ELF-1 (cell line): ENCODE measurements at regions not wholly inside any gene's neighbourhood (a gene's known extent, or its start where the extent isn't known, plus 50 kb on each side); places are given as distances from the start of the nearest gene placed in this dataset.
"Not testable (repeated sequence)": the region's sequence is repeated elsewhere in the genome, so short reads cannot be mapped to it uniquely, and the experiment has no call there.

Experiments used
- DNase-seq: peaks from one replicate; pipeline ENCODE4 v3.0.0-alpha.2; 2016; ENCODE audit warnings: low read depth, low spot score

- DNase-seq, result not testable (repeated sequence)
Measured at GRCh38 chr21:6428498-6429092, 4092.8 kb upstream of the TPTE start.

GRCh38 chr21:6429924-6430323 lies 4091.5 kb upstream of the TPTE start:
- DNase-seq, result not testable (repeated sequence)

- DNase-seq, result not testable (repeated sequence)
Measured at GRCh38 chr21:6433149-6433548, 4088.2 kb upstream of the TPTE start.

- DNase-seq, result not testable (repeated sequence)
Measured at GRCh38 chr21:6436205-6436604, 4085.2 kb upstream of the TPTE start.

- not testable (repeated sequence) for DNase-seq
Measured at GRCh38 chr21:6436971-6437833, 4084.2 kb upstream of the TPTE start.

GRCh38 chr21:6437834-6438187 lies 4083.6 kb upstream of the TPTE start:
- not testable (repeated sequence) for DNase-seq

GRCh38 chr21:6439058-6439457 lies 4082.3 kb upstream of the TPTE start:
- DNase-seq, result not testable (repeated sequence)

- DNase-seq, result not testable (repeated sequence)
Measured at GRCh38 chr21:6454648-6455340, 4066.6 kb upstream of the TPTE start.

GRCh38 chr21:6456011-6456661 lies 4065.2 kb upstream of the TPTE start:
- not testable (repeated sequence) for DNase-seq

- not testable (repeated sequence) for DNase-seq
Measured at GRCh38 chr21:6459761-6460160, 4061.6 kb upstream of the TPTE start.

- DNase-seq, result not testable (repeated sequence)
Measured at GRCh38 chr21:6461358-6461757, 4060.0 kb upstream of the TPTE start.

- not testable (repeated sequence) for DNase-seq
Measured at GRCh38 chr21:6464419-6464818, 4057.0 kb upstream of the TPTE start.

GRCh38 chr21:6466081-6466698 lies 4055.2 kb upstream of the TPTE start:
- DNase-seq, result not testable (repeated sequence)

- not testable (repeated sequence) for DNase-seq
Measured at GRCh38 chr21:6466707-6467106, 4054.7 kb upstream of the TPTE start.

- not testable (repeated sequence) for DNase-seq
Measured at GRCh38 chr21:6467189-6467774, 4054.1 kb upstream of the TPTE start.

GRCh38 chr21:6467907-6468306 lies 4053.5 kb upstream of the TPTE start:
- not testable (repeated sequence) for DNase-seq

- DNase-seq, result not testable (repeated sequence)
Measured at GRCh38 chr21:6468331-6468860, 4053.0 kb upstream of the TPTE start.

- DNase-seq, result not testable (repeated sequence)
Measured at GRCh38 chr21:6474250-6474968, 4047.0 kb upstream of the TPTE start.

- DNase-seq, result not testable (repeated sequence)
Measured at GRCh38 chr21:6481116-6481515, 4040.3 kb upstream of the TPTE start.

- DNase-seq, result not testable (repeated sequence)
Measured at GRCh38 chr21:6482616-6483015, 4038.8 kb upstream of the TPTE start.
